H9 (cell line): ENCODE measurements at regions not wholly inside any gene's neighbourhood (a gene's known extent, or its start where the extent isn't known, plus 50 kb on each side); places are given as distances from the start of the nearest gene placed in this dataset.

ENCODE experiments used
- DNase-seq: peaks from one replicate; pipeline ENCODE4 v3.0.0-alpha.2; 2017
- H2AFZ ChIP-seq: one replicate; pipeline ENCODE4 v1.6.1; 2013; ENCODE audit warnings: mild to moderate bottlenecking, low read length, control low read depth, moderate library complexity
- H2AK5ac ChIP-seq: 2 replicates; pipeline ENCODE4 v1.6.1; 2013; ENCODE audit warnings: low read length, control low read depth, mixed read lengths; ENCODE audit not compliant: insufficient read length
- H2BK120ac ChIP-seq: one replicate; pipeline ENCODE4 v1.6.1; 2013; ENCODE audit warnings: low read depth, mild to moderate bottlenecking, low read length, control low read depth, inconsistent platforms; ENCODE audit not compliant: poor library complexity, severe bottlenecking
- H2BK12ac ChIP-seq: 2 replicates; pipeline ENCODE4 v1.6.1; 2013; ENCODE audit warnings: low read length, control low read depth, mixed read lengths, low read depth; ENCODE audit not compliant: insufficient read length
- H2BK15ac ChIP-seq: 2 replicates; pipeline ENCODE4 v1.6.1; 2013; ENCODE audit warnings: low read depth, low read length, control low read depth
- H2BK20ac ChIP-seq: one replicate; pipeline ENCODE4 v1.6.1; 2013; ENCODE audit warnings: low read depth, mild to moderate bottlenecking, low read length, control low read depth, inconsistent platforms; ENCODE audit not compliant: poor library complexity, severe bottlenecking
- H2BK5ac ChIP-seq: 2 replicates; pipeline ENCODE4 v1.6.1; 2013; ENCODE audit warnings: low read length, control low read depth, mixed read lengths; ENCODE audit not compliant: insufficient read length
- H3K14ac ChIP-seq: 2 replicates; pipeline ENCODE4 v1.6.1; 2013; ENCODE audit warnings: low read length, control low read depth; ENCODE audit not compliant: insufficient read depth
- H3K18ac ChIP-seq: 2 replicates; pipeline ENCODE4 v1.6.1; 2013; ENCODE audit warnings: low read depth, mild to moderate bottlenecking, mixed read lengths, low read length, control low read depth; ENCODE audit not compliant: insufficient read length
- H3K23ac ChIP-seq: 2 replicates; pipeline ENCODE4 v1.6.1; 2013; ENCODE audit warnings: low read length, control low read depth, mixed read lengths, low read depth; ENCODE audit not compliant: insufficient read length
- H3K23me2 ChIP-seq: 2 replicates; pipeline ENCODE4 v1.6.1; 2013; ENCODE audit warnings: low read depth, mild to moderate bottlenecking, mixed read lengths, low read length, control low read depth; ENCODE audit not compliant: insufficient read length, poor library complexity, severe bottlenecking
- H3K27ac ChIP-seq: 2 replicates; pipeline ENCODE4 v1.5.1; 2013; ENCODE audit warnings: low read length, control low read depth, mixed read lengths, low read depth; ENCODE audit not compliant: insufficient read length
- H3K27me3 ChIP-seq: 2 replicates; pipeline ENCODE4 v1.6.1; 2013; ENCODE audit warnings: low read length, control low read depth, inconsistent platforms; ENCODE audit not compliant: insufficient read depth
- H3K4ac ChIP-seq: 2 replicates; pipeline ENCODE4 v1.6.1; 2013; ENCODE audit warnings: low read depth, mild to moderate bottlenecking, control low read depth, inconsistent platforms, low read length, moderate library complexity
- H3K4me1 ChIP-seq: 2 replicates; pipeline ENCODE4 v1.6.1; 2013; ENCODE audit warnings: low read length, control low read depth, inconsistent platforms; ENCODE audit not compliant: insufficient read depth
- H3K4me2 ChIP-seq: 2 replicates; pipeline ENCODE4 v1.6.1; 2013; ENCODE audit warnings: low read length, control low read depth, mixed read lengths; ENCODE audit not compliant: insufficient read length, insufficient read depth
- H3K56ac ChIP-seq: 2 replicates; pipeline ENCODE4 v1.6.1; 2013; ENCODE audit warnings: low read depth, mild to moderate bottlenecking, mixed read lengths, low read length, control low read depth; ENCODE audit not compliant: insufficient read length
- H3K79me1 ChIP-seq: 2 replicates; pipeline ENCODE4 v1.6.1; 2013; ENCODE audit warnings: low read depth, mild to moderate bottlenecking, moderate library complexity, low read length, control low read depth, inconsistent platforms; ENCODE audit not compliant: insufficient read depth, poor library complexity, severe bottlenecking
- H3K79me2 ChIP-seq: 2 replicates; pipeline ENCODE4 v1.6.1; 2013; ENCODE audit warnings: low read length, control low read depth, inconsistent platforms; ENCODE audit not compliant: insufficient read depth
- H3K9ac ChIP-seq: 2 replicates; pipeline ENCODE4 v1.6.1; 2013; ENCODE audit warnings: low read length, control low read depth, mixed read lengths; ENCODE audit not compliant: insufficient read length; ENCODE audit errors: extremely low read depth
- H3K9me3 ChIP-seq: one replicate; pipeline ENCODE4 v1.6.1; 2013; ENCODE audit warnings: low read depth, low read length, inconsistent platforms; ENCODE audit not compliant: control insufficient read depth
- H3T11ph ChIP-seq: one replicate; pipeline ENCODE4 v1.6.1; 2013; ENCODE audit warnings: mild to moderate bottlenecking, low read length, control low read depth, inconsistent platforms
- H4K20me1 ChIP-seq: one replicate; pipeline ENCODE4 v1.6.1; 2013; ENCODE audit not compliant: control insufficient read depth, insufficient read length, insufficient read depth
- H4K5ac ChIP-seq: 2 replicates; pipeline ENCODE4 v1.6.1; 2013; ENCODE audit warnings: low read depth, mild to moderate bottlenecking, mixed read lengths, low read length, control low read depth; ENCODE audit not compliant: insufficient read length
- H4K8ac ChIP-seq: replicated peaks from 2 replicates; pipeline ENCODE4 v1.6.1; 2013; ENCODE audit warnings: low read length, control low read depth, mixed read lengths, low read depth; ENCODE audit not compliant: insufficient read length
- H4K91ac ChIP-seq: 2 replicates; pipeline ENCODE4 v1.6.1; 2013; ENCODE audit warnings: low read depth, mild to moderate bottlenecking, moderate library complexity, mixed read lengths, low read length, control low read depth; ENCODE audit not compliant: insufficient read length
- H3K27ac Mint-ChIP-seq, 3 experiments: 2 replicates in 2 of 3; 3 replicates in 1 of 3; pipeline ENCODE4 v1.8.0; 2020 to 2021; ENCODE audit warnings: mixed read lengths in 3 of 3, mild to moderate bottlenecking in 1 of 3, moderate library complexity in 1 of 3
- H3K27me3 Mint-ChIP-seq: 2 replicates; pipeline ENCODE4 v1.8.0; 2021; ENCODE audit warnings: low read depth, mild to moderate bottlenecking, moderate library complexity, mixed read lengths
- H3K36me3 Mint-ChIP-seq, 3 experiments: 2 replicates in 2 of 3; 3 replicates in 1 of 3; pipeline ENCODE4 v1.8.0; 2020 to 2021; ENCODE audit warnings: low read depth in 3 of 3, mixed read lengths in 3 of 3; ENCODE audit not compliant: insufficient read depth in 1 of 3
- H3K4me1 Mint-ChIP-seq, 2 experiments: 2 replicates each; pipeline ENCODE4 v1.8.0; 2020; ENCODE audit warnings: mixed read lengths in 2 of 2
- H3K4me3 Mint-ChIP-seq, 2 experiments: 2 replicates in 1 of 2; 3 replicates in 1 of 2; pipeline ENCODE4 v1.8.0; 2020 to 2021; ENCODE audit warnings: mild to moderate bottlenecking in 2 of 2, mixed read lengths in 2 of 2, moderate library complexity in 1 of 2
- H3K9me3 Mint-ChIP-seq, 2 experiments: 2 replicates in 1 of 2; 3 replicates in 1 of 2; pipeline ENCODE4 v1.8.0; 2020; ENCODE audit warnings: mild to moderate bottlenecking in 2 of 2, mixed read lengths in 2 of 2, moderate library complexity in 1 of 2
- CTCF ChIP-seq: fragments of 200-600 bp; sonication (generic); conservative IDR thresholded peaks from 3 replicates; pipeline ENCODE4 v1.8.0; 2021; ENCODE audit warnings: antibody characterized with exemption, mild to moderate bottlenecking
- WGBS: extraction: QIAGEN DNeasy Blood & Tissue Kit; methylation state at CpG from one replicate; pipeline ENCODE4 v1.1.7; 2013; ENCODE audit warnings: missing lambda C conversion rate, low lambda C conversion rate, mixed read lengths; ENCODE audit not compliant: insufficient read length; ENCODE audit errors: extremely low coverage; 5-methylcytosine and 5-hydroxymethylcytosine counted together

GRCh38 chr6:139856562-139856961 is 482.1 kb upstream of the CITED2 start:
- H2BK20ac ChIP-seq = no peak overlapping the region
- H2BK12ac ChIP-seq = no peak overlapping the region
- no peak overlapping the region for H2BK5ac ChIP-seq
- H3K27me3 Mint-ChIP-seq = no peaks in the 10 kb centered on the region
- no peak for TF ChIP-seq CTCF
- no peaks in the 10 kb centered on the region for H3K23me2 ChIP-seq
- peaks cover 14 to 15% of the 10 kb centered on the region in 2 experiments for H3K4me1 Mint-ChIP-seq
- H3K4me3 Mint-ChIP-seq = no peak overlapping the region
- H3K9me3 ChIP-seq = no peaks in the 10 kb centered on the region
- no peak overlapping the region for H2BK120ac ChIP-seq
- no CpG with 5 or more reads among the region's 1 CpG for WGBS
- no peak overlapping the region for H2AK5ac ChIP-seq
- no peaks in the 10 kb centered on the region for H3K27me3 ChIP-seq
- H3K9ac ChIP-seq = no peak overlapping the region
- no peak overlapping the region for H3K23ac ChIP-seq
- H2BK15ac ChIP-seq = no peak overlapping the region
- H3K27ac ChIP-seq = no peak overlapping the region
- no peaks in the 10 kb centered on the region for H3K79me2 ChIP-seq
- no peak overlapping the region for H3K14ac ChIP-seq
- H3K4ac ChIP-seq = no peak overlapping the region
- H3K27ac Mint-ChIP-seq = peak overlapping the region in 1 of 3 experiments; percentile 1; a peak in 1 of 7 replicates
- no peaks in the 10 kb centered on the region for H3K36me3 Mint-ChIP-seq
- no peak overlapping the region for H4K91ac ChIP-seq
- H3T11ph ChIP-seq = no peak overlapping the region
- H3K56ac ChIP-seq = no peak overlapping the region
- no peaks in the 10 kb centered on the region for H3K4me1 ChIP-seq
- no peak overlapping the region for H3K18ac ChIP-seq
- no peak overlapping the region for H4K5ac ChIP-seq
- no peak overlapping the region for H2AFZ ChIP-seq
- no peaks in the 10 kb centered on the region for H4K20me1 ChIP-seq
- no peak for DNase-seq
- H4K8ac ChIP-seq = no peak overlapping the region
- no peaks in the 10 kb centered on the region for H3K9me3 Mint-ChIP-seq
- H3K79me1 ChIP-seq = no peaks in the 10 kb centered on the region
- H3K4me2 ChIP-seq = no peak overlapping the region
